GM19397 (cell line): ENCODE measurements at regions not wholly inside any gene's neighbourhood (a gene's known extent, or its start where the extent isn't known, plus 50 kb on each side); places are given as distances from the start of the nearest gene placed in this dataset.

ENCODE experiments used
- ATAC-seq: cut with Tn5 transposase; IDR thresholded peaks from one replicate; pipeline ENCODE4 v1.9.1; 2021; ENCODE audit warnings: mild to moderate bottlenecking, moderate library complexity; ENCODE audit not compliant: unreplicated experiment

DNA sequence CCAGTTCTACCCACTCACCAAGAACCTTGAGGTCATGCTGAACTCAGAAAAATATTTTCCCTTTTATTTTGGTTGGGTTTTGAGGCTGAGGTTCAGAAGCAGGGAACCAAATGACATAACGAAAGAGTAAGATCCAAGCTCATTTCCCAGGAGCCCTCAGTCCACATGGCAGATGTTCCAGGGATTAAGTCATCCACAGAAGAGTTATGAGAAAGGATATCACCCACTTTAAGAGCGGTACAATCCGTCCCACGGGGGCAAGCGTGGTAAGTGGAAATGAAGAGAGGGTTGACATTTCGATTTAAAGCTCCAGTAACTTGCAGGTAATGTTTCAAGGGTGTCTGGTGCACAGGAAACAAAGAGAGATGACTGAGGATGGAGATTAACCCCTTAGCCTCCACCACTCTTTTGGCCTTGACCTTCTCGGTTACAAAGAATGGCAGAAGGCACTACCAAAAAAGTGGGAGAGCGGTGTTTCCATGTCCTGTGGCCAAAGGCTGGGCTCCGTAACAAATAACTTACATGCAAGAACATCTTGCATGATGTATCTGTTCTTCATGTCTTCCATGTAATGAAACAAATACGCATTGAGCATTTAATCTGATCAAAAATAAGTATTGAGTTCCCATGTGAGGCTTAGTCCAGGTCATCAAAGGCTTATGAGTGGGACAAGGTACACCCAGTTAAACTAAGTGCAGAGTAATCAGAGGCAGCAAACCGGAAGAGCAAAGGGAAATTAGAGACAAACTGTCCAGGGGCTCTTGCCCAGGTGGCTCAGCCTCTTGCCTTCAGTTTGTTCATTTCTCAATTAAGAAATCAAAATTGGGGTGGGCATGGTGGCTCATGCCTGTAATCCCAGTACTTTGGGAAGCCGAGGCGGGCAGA, 241.4 kb downstream of the TOMM20 start:
- no peak for ATAC-seq

DNA sequence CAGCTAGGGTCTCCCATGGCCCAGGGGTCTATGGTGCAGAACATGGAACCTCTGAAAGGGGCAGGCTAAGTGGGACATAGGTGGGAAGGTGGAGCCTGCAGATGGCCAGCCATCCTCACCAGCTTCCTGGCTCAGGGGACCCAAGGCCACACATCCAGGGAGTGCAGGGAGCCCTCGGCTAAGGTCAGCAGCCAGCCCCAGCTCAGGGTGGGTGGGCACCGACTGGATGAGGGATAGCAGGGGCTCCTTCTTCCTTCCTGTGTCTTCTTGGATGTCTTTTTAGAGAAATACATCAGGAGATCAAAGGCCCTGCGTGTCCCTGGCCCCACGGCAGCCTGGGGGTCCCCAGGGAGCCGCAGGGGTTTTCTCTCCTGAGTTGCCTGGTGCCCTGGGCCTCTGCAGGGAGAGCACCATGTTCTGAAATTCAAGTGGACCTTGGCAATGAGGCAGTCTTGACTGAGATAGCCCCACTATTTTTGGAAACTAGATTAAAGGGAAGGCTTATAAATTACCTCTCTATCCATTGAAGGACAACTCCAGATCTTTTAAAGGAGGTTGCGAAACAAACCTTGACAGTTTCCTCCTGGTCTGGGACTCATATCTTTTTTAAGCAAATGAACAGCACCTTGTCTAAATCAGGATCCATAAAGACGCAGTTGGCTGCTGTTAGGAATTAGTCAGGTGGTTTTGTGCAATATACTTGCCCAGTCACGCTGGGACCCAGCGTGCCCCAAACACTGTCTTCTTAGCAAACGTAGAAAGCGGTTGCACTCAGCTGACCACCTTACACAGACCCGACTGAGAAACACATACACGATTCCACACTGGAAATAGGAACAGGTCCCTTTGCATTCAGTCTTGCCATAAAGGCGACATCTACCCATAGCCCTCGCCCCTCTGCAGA, 242.3 kb downstream of the TOMM20 start:
- ATAC-seq = no peak

DNA sequence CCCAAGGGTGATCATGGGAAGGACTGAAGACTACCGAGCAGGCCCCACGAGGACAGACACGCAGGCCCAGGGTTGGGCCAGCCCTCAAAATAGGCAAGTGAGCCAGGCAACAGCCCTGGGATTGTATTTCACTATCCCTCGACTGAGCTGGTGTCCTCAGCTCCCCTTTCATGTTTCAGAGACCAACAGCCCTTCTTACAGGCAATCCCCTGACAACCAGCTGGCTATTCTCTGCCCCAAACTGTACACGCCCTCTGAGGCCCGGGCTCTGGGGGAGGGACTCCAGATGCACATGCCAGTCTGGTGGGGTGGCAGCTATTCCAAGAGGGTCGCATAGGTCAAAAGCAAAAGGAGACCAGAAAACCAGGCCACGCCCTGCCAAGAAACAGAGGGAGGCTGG, 243.0 kb downstream of the TOMM20 start:
- ATAC-seq = no peak

DNA sequence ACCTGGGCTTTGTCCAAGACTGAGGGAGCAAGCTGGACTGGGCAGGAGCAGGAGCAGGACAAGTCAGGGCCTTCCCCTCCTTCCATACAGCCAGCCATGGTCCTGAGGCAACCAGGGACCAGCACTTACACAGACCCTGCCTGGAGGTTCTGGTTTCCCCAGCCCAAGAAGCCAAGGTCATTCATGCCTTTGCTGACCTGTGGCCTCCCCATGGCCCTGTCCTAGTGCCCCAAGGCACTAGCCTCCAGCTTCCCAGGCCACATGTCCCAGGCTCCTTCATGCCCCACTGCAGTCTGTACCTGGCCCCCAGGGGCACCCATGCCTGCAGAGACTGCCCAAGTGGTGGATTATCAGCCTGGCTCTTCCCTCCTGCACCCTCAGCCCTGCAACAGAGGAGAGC, 243.9 kb downstream of the TOMM20 start:
- ATAC-seq = no peak

DNA sequence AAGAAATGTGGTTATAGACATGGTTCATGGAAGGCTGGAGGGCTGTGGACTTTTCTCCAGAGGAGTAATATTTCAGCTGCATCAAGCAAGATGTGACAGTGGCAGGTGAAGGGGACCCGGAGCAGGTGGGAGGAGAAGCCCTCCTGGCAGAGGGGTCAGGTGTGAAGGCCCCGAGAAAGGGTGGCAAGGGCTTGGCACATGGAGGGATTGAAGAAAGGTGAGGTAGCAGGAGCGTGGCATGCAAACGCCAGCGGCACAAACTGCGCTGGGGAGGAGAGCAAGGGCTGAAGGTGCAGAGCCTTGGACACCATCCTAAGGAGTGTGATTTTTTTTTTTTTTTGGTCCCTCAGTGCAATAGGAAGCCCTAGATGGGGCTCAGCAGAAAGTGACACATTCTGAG, 244.6 kb downstream of the TOMM20 start:
- no peak for ATAC-seq

DNA sequence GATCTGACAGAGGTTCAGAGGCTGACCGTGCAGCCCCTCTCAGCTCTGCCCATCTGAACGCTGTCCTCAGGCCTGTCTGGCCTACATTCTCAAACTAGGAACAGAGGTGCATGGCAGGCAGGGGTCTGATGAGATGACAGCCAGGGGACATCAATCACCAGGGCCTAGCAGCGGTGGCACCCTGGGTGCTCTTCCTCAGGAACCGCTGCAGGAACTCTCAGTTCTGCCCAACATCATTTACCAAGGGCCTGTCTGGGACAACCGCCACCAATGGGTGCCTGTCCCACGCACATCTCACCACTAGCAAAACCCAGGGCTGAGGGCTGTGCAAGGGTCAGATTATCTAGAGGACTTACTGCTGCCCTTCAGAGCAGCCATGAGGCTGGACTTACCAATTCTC, 245.7 kb downstream of the TOMM20 start:
- ATAC-seq = no peak

DNA sequence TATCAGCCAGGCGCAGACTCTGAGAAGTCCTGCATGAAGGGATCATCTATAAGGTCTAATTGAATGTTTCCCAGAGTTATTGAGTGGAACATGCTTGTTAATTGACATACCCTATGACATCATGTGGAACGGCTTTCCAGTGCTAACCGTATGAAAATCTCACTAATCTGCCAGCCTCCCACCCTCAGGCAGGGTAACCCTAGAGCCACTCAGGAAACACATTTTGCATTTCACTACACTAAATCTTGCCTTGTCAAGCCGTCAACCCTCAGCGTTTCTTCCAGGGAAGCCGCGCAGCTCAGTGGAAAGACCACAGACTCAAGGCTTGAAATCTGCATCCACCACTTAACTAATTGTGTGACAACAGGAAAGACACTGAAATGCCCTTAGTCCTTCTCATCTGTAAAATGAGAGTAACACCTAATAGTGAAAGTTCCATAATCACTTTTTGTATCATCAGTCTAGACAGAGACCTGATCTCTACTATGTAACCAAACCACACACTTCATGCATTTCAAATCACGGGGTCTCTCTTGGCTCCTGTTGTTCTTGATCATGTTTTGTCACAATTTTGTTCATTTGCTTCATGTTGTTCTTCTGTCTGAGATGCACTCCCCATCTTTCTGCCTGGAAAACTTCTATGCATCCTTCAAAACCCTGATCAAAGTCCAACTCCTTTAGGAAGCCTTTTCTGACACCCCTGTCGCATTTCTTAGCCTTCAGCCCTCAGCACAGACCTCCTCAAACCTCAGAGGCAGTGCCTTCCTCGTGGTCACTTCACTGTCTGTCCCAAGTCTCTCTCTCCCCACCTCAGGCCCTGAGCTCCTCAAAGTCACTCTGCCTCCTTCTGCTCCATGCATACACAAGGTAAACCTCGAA, 246.5 kb downstream of the TOMM20 start:
- peak; percentile 71 for ATAC-seq

DNA sequence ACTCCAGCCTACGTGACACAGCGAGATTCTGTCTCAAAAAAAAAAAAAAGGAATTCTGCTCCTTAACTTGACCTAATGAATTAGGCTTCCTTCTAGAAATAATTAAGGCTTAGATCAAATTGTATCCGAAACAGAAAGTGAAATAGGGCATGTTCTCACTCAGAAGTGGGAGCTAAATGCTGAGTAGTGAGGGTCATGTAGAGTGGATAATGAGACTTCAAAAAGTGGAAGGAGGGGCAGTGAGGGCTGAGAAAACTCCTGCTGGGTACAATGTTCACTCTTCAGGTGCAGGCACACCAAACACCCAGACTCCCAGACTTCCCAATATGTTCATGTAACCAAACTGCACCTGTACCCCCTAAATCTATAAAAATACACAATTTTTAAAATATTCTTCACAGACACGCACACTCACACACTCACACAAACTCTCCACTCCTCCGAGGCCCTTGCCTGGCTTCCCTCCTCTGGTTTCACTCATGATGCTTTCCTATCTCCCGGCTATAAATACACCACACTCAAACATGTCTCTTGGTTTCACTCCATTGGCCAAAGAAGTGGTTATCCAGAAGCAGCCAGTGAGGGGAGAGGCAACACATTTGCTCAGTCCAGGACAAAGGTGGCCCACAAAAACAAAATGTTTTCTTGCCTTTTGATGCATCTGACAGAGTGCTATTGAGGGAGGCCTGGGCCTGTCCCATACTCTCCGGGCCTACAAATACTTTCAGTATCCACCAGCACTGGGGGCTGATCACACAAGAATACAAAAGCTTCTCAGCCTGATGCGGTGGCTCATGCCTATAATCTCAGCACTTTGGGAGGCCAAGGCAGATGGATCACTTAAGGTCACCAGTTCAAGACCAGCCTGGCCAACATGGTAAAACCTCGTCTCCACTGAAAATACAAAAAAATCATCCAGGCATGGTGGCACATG, 249.2 kb downstream of the TOMM20 start:
- ATAC-seq = no peak

DNA sequence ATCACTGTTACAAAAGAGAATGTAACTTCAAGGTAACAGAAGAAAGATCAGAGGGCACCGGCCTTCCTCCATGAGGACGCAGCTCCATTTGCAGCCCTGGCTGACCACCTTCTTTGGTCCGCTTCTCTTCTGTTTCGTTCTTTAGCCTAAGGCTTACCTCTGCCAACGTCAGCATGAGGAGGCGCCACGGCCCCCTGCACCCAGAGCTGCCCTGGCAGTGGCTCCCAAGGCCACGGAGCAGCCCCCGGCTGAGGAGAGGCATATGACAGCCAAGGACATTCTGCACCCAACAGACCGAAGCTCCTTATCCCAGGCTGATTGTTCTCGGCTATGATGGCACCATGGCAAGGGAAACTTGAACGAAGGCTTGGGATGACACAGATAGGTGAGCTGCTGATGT, 250.3 kb downstream of the TOMM20 start:
- no peak for ATAC-seq

DNA sequence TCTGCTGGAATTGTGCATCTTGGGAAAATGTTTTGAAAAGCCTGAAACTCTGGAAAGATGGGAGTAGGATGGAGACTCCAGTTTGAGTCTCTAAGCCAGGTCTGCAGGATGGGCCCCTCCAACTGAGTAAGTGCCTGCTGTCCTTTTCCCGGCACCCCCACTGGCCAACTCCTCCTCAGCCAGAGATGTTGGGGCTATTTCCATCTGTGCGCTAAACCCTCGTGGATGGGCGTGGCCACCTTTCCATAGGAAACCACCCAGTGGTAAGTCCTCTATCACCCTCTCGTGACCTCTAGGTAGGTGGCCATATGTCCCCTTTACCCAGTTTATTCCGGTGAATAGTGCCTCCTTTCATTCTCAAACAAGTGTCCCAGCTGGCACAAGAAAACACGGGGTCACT, 250.9 kb downstream of the TOMM20 start:
- no peak for ATAC-seq

DNA sequence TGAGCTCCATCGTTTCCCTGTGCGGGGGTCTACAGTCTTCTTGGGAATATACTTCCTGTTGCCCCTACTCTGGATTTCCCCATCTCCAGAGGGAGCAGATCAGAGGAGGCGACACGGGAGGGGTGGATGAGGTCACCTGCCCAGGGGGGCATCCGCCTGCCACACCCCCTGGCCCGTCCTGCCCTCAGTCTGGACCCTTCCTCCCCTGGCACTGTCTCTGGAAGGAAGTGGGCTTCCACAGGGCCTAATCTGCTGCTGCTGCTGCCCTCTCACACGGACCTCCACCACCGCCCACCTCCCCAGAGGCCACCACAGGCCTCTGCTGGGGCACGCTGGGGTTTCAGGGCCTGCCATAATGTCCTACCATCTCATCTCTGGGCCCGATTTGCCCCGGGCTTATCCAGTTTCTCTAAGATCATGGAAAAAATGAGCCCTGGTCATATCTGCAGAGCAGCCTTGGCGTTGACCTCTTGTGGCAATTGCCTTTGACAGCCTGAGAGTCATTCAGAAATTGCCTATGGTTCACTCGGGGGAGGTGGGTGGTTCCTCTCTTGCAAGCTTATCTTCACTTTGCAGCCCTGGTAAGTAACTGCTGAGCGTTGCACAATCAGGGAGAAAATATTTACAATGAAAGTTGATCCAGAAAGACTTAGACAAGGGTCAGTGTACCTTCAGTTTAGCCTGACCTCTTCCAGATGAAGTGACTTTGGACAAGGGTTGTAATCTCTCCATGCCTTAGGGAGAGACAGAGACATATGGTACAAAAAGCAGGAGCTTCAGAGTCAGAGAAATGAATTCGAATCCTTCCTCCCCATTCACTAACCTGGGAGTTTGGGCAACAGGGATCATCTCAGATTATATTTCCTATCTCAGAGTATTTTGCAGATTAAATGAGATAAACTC, 252.4 kb downstream of the TOMM20 start:
- no peak for ATAC-seq

DNA sequence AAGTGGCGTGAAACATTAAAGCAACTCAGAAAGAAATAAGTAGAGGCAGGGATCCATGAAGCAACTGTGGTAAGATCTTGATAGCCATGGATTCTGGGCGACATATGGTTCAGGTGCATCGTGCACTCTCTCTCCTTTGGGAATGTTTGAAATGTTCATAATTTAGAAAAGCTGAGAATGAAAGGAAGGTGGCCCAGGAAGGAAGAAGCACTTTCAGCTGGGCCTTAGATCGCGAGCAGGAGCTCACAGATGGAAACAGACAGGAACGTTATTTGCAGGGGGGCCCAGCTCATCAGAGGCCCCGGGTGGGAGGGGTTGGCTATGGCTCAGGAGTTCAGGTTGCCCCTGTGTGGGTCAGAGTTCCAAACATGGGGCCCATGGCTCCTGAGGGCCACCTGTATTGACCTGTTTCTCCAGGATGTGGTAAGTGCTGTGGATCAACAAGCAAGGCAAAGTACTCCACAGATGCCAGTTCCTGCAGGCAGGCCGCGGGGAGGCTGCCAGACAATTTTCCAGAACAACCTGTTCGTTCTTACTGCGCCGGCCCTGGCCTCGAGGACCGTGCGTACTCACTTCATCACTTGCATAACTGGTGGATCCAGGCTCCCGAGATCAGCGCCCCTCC, 253.2 kb downstream of the TOMM20 start:
- no peak for ATAC-seq

DNA sequence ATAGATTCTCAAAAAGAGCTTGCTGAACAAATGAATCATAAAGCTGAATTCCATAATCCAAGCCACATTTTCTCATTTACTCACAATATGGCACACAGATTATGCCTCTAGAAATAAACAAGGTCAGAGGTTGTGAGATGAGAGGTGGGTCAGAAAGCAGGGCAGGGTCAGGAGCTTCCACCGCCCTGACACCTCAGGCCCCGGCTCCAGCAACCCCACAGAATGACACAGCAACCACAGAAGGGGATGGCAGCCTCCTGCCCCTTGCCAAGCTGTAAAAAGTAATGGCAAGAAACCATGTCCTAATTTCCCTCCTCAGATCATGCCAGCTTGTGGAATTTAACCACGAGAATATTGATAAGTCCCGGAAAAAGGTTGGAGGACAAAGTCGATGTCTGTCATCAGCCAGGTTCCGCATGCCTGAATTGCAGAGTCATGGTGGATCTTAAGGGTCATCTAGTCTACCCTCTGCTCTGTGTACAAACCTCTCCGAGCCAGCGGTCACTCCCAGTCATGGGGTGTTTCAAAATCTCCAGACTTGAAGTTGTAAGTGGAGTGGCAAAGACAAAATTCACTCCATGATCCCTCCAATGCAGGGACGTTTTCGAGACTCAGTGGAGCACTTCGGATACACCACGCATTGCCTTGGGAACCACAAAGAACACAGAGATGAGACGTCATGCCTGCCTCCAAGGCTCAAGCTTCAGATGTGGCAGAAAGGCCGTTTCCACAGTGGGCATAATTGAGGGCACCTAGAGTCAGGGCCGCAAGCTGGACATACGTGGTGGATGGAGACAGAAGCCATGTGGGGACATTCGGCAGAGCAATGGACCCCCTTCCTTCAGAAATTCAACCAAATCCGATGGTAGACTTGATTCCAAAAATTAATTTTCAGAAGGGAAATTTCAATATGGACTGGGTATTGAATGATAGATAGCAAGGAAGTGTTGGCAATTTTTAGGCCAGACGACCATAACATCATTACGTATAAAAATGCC, 254.0 kb downstream of the TOMM20 start:
- no peak for ATAC-seq

DNA sequence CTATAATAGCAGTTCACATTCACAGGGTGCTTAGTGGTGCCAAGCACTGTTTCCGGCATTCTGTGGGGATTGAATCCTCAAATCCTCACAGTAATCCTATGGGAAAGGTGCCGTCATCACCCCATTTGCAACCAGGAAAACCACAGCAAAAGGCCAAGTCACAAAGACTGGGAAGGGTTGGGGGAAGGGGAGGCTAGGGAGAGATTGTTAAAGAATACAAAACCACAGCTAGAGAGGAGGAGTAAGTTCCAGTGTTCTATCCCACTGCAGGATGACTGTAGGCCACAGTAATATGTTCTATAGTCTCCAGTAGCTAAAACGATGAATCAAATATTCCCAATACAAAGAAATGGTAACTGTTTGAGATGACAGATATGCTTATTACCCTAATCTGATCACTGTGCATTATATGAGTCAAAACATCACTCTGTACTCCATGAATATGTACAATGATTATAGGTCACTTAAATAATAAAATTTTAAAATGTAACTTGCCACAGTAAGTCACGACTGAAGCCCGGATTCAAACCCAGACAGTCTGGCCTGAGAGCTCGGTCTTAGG, 256.8 kb downstream of the TOMM20 start:
- ATAC-seq = no peak

DNA sequence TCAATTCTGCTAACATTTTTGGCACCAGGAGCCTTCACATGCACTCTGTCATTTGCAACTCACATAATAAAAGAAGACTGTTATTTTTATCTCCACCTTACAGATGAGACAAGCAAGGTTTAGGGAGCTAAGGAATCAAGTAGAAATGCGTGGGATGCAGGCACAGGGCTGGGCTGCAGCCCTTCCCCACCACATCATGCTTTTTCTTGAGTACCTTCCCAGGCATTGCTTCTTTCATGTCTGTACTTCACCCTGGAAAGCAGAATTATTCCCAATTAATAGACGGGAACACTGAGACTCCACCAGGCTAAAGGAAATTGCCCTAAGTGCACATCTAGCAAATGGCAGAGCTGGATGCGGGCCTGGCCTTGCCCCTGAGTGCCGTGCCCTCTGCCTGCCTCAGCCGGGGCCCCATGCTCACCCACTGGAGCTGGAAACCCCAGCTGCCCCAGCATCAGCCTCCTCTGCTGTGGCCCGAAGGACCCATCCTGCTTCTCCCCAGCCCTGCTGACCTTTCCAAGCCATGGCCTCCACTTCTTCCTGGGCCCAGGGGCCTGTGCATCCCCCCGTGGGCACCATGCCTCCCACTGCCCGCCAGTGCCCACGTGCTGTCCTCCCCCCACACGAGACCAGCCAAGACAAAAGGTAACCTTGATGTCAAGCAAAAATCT, 257.5 kb downstream of the TOMM20 start:
- no peak for ATAC-seq
